Coronary artery (tissue), 2 donors: ENCODE measurements at regions not wholly inside any gene's neighbourhood (a gene's known extent, or its start where the extent isn't known, plus 50 kb on each side); places are given as distances from the start of the nearest gene placed in this dataset.
"Not testable (repeated sequence)": the region's sequence is repeated elsewhere in the genome, so short reads cannot be mapped to it uniquely, and the experiment has no call there.

Source experiments
- DNase-seq: peaks from one replicate; pipeline ENCODE4 v3.0.0-alpha.2; 2017; ENCODE audit warnings: low spot score
- H3K27ac ChIP-seq, 2 donors: fragments of 200-600 bp; sonication (generic); one replicate each; pipeline ENCODE4 v1.5.1; 2016 to 2019
- H3K4me3 ChIP-seq: fragments of 200-600 bp; sonication (generic); 2 replicates; pipeline ENCODE4 v1.5.1; 2016; ENCODE audit warnings: mild to moderate bottlenecking, moderate library complexity
- CTCF ChIP-seq: fragments of 200-600 bp; sonication (generic); IDR thresholded peaks from one replicate; pipeline ENCODE4 v1.5.1; 2019; ENCODE audit warnings: antibody characterized with exemption

DNA sequence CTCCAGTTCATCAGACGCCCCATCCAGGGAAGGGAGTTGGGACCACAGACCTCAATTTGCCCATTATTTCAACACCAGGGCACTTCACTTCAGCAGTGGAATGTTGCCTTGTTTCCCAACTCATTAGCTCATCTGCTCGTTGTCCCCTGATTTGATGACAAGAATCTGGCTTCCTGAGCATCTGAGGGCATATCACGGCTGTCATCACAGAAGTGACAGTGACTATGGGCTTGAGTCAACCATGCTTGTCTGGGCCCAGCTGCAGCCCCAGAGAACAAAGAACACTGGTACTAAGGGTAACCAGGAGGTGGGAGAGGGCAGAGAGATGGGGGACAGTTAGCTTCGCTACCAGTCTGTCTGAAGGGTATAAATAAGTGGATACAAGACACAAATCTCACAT lies 266.0 kb upstream of the SDK2 start:
- H3K4me3 ChIP-seq, result no peak overlapping the region
- no peak for TF ChIP-seq CTCF

DNA sequence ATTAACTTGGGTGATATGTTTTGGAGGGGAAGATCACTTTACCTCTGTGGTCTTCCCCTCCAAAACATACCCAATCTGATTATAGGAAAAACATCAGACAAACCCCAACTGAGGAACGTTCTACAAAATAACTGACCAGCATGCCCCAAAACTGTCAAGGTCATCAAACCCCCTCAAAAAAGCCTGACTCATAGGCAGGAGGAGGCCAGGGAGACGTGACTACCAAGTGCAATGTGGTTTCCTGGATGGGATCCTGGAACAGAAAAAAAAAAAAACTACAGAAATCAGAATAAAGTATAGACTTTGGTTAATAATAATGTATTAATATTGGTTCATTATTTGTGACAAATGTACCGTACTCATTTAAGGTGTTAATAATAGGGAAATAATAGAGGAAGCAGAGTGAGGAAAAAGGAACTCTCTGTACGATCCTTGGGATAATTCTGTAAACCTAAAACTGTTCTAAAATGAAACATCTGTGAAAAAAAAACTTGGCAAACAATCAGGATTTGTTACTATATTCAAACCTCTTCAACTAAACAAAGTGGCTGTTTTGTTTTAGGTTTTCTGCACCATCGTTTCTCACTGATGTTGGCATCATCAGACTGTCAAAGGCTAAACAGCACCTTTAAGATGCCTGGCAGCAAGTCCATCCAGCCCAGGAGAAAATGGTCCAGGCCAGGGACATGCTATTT lies 266.7 kb upstream of the SDK2 start:
- Histone ChIP-seq H3K27ac (no peak overlapping the region), H3K4me3 (no peak overlapping the region)
- no peak for TF ChIP-seq CTCF
- DNase-seq, result no peak

More for the DNA sequence above, 266.0 kb upstream of the SDK2 start:
- H3K27ac ChIP-seq, result no peak overlapping the region
- no peak for DNase-seq

GRCh38 chr17:73911726-73912372 lies 267.6 kb upstream of the SDK2 start:
- TF ChIP-seq CTCF, result no peak
- no peak for DNase-seq
- Histone ChIP-seq H3K27ac (no peak overlapping the region), H3K4me3 (no peak overlapping the region)

- H3K27ac ChIP-seq, result no peak overlapping the region
- no peak for TF ChIP-seq CTCF
- no peak for DNase-seq
- no peak overlapping the region for H3K4me3 ChIP-seq
These were observed 268.1 kb upstream of the SDK2 start for GRCh38 chr17:73912373-73912746.

- no peak overlapping the region for H3K27ac ChIP-seq
- H3K4me3 ChIP-seq, result no peak overlapping the region
- TF ChIP-seq CTCF, result no peak
- no peak for DNase-seq
These were observed 270.5 kb upstream of the SDK2 start for GRCh38 chr17:73914536-73915274.

DNA sequence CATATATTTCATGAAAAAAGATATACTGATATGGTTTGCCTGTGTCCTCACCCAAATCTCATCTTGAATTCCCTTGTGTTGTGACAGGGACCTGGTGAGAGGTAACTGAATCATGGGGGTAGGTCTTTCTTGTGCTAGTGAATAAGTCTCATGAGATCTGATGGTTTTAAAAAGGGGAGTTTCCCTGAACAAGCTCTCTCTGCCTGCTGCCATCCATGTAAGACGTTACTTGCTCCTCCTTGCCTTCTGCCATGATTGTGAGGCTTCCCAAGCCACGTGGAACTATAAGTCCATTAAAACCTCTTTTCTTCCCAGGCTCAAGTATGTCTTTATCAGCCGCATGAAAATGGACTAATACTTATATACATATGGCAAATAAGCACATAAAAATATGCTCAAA lies 274.8 kb upstream of the SDK2 start:
- H3K4me3 ChIP-seq, H3K27ac ChIP-seq, DNase-seq: not testable (repeated sequence)

- no peak for DNase-seq
- Histone ChIP-seq H3K27ac (no peak overlapping the region), H3K4me3 (no peak overlapping the region)
- no peak for TF ChIP-seq CTCF
These were observed 277.1 kb upstream of the SDK2 start for GRCh38 chr17:73921306-73921705.
